HEK293 (cell line): ENCODE measurements at regions not wholly inside any gene's neighbourhood (a gene's known extent, or its start where the extent isn't known, plus 50 kb on each side); places are given as distances from the start of the nearest gene placed in this dataset.

Experiments
- CTCF ChIA-PET: fragments of 350-600 bp; formaldehyde crosslinking; extraction: SDS; loops from one replicate; lab custom pipeline; 2021; ENCODE audit warnings: antibody characterized with exemption; lab: Yijun Ruan, JAX
- POLR2A ChIA-PET: fragments of 300-600 bp; formaldehyde crosslinking; extraction: SDS; loops from one replicate; lab custom pipeline; 2020; ENCODE audit warnings: antibody characterized with exemption, inconsistent platforms; lab: Yijun Ruan, JAX
- H3K27ac ChIP-seq: fragments of 200-500 bp; sonication (Bioruptor generic); 2 replicates; pipeline ENCODE4 v1.5.1; 2014; ENCODE audit warnings: low read depth, low read length, control low read depth, inconsistent platforms; ENCODE audit errors: extremely low read depth
- H3K36me3 ChIP-seq, 2 experiments: fragments of 200-500 bp in 1 of 2; sonication (Bioruptor generic) in 1 of 2; 1 replicate in 1 of 2; 2 replicates in 1 of 2; pipeline ENCODE4 v1.5.1; 2014 to 2017; ENCODE audit warnings: inconsistent platforms in 2 of 2, low read length in 2 of 2; ENCODE audit not compliant: control insufficient read depth in 2 of 2, insufficient read depth in 1 of 2
- H3K4me1 ChIP-seq: fragments of 200-500 bp; sonication (Bioruptor generic); 2 replicates; pipeline ENCODE4 v1.5.1; 2014; ENCODE audit warnings: mild to moderate bottlenecking, low read length, inconsistent platforms; ENCODE audit not compliant: control insufficient read depth, insufficient read depth
- H3K4me3 ChIP-seq: 2 replicates; pipeline ENCODE4 v1.5.1; 2011; ENCODE audit warnings: low read depth, mild to moderate bottlenecking, control low read depth, low read length, moderate library complexity
- H3K9me3 ChIP-seq: fragments of 200-500 bp; sonication (Bioruptor generic); 2 replicates; pipeline ENCODE4 v1.5.1; 2014; ENCODE audit warnings: low read depth, low read length, inconsistent platforms; ENCODE audit not compliant: control insufficient read depth, insufficient read depth
- HOXC10 ChIP-seq: sonication (generic); formaldehyde crosslinking; IDR thresholded peaks from 2 replicates; pipeline ENCODE4 v1.8.1; 2023; ENCODE audit warnings: mild to moderate bottlenecking, missing genetic modification reagents
- MZF1 ChIP-seq: fragments of 450-650 bp; formaldehyde crosslinking; IDR thresholded peaks from 2 replicates; pipeline ENCODE4 v1.5.1; 2017; ENCODE audit warnings: missing biosample characterization, missing genetic modification characterization, borderline replicate concordance
- PRDM10 ChIP-seq: fragments of 450-650 bp; formaldehyde crosslinking; IDR thresholded peaks from 2 replicates; pipeline ENCODE4 v1.5.1; 2016; ENCODE audit warnings: missing biosample characterization, missing genetic modification characterization
- SP2 ChIP-seq: fragments of 450-650 bp; formaldehyde crosslinking; IDR thresholded peaks from 2 replicates; pipeline ENCODE4 v1.5.1; 2016; ENCODE audit warnings: missing biosample characterization, missing genetic modification characterization
- ZBTB20 ChIP-seq: fragments of 450-650 bp; formaldehyde crosslinking; IDR thresholded peaks from 2 replicates; pipeline ENCODE4 v1.5.1; 2016; ENCODE audit warnings: missing biosample characterization, missing genetic modification characterization
- ZFP3 ChIP-seq: fragments of 450-650 bp; formaldehyde crosslinking; IDR thresholded peaks from 2 replicates; pipeline ENCODE4 v1.5.1; 2016; ENCODE audit warnings: low read depth, missing biosample characterization, missing genetic modification characterization
- ZNF114 ChIP-seq: fragments of 450-650 bp; formaldehyde crosslinking; IDR thresholded peaks from 2 replicates; pipeline ENCODE4 v1.5.0; 2017; ENCODE audit warnings: missing biosample characterization, missing genetic modification characterization
- ZNF138 ChIP-seq: fragments of 450-650 bp; formaldehyde crosslinking; IDR thresholded peaks from 2 replicates; pipeline ENCODE4 v1.5.1; 2016; ENCODE audit warnings: missing biosample characterization, missing genetic modification characterization, borderline replicate concordance
- ZNF16 ChIP-seq: fragments of 450-650 bp; formaldehyde crosslinking; IDR thresholded peaks from 2 replicates; pipeline ENCODE4 v1.5.1; 2016; ENCODE audit warnings: low read depth, missing biosample characterization, missing genetic modification characterization
- ZNF341 ChIP-seq: fragments of 450-650 bp; formaldehyde crosslinking; IDR thresholded peaks from 2 replicates; pipeline ENCODE4; 2016; ENCODE audit warnings: low read depth, missing biosample characterization, missing genetic modification characterization
- ZNF362 ChIP-seq: fragments of 450-650 bp; formaldehyde crosslinking; IDR thresholded peaks from 2 replicates; pipeline ENCODE4 v1.5.1; 2016; ENCODE audit warnings: missing biosample characterization, missing genetic modification characterization
- ZNF416 ChIP-seq: fragments of 450-650 bp; formaldehyde crosslinking; IDR thresholded peaks from 2 replicates; pipeline ENCODE4 v1.5.1; 2016; ENCODE audit warnings: missing biosample characterization, missing genetic modification characterization
- ZNF423 ChIP-seq: fragments of 450-650 bp; formaldehyde crosslinking; IDR thresholded peaks from 2 replicates; pipeline ENCODE4 v1.5.1; 2016; ENCODE audit warnings: missing biosample characterization, missing genetic modification characterization
- ZNF560 ChIP-seq: fragments of 450-650 bp; formaldehyde crosslinking; IDR thresholded peaks from 2 replicates; pipeline ENCODE4 v1.5.1; 2017; ENCODE audit warnings: missing biosample characterization, missing genetic modification characterization, borderline replicate concordance
- ZNF670 ChIP-seq: fragments of 450-650 bp; formaldehyde crosslinking; IDR thresholded peaks from 2 replicates; pipeline ENCODE4 v1.5.1; 2016; ENCODE audit warnings: missing biosample characterization, missing genetic modification characterization, low read depth
- ZNF830 ChIP-seq: fragments of 450-650 bp; IDR thresholded peaks from 2 replicates; pipeline ENCODE4 v1.5.0; 2018; ENCODE audit warnings: missing biosample characterization, missing genetic modification characterization, low read depth, mild to moderate bottlenecking, moderate library complexity
- ZNF837 ChIP-seq: fragments of 450-650 bp; formaldehyde crosslinking; IDR thresholded peaks from 2 replicates; pipeline ENCODE4 v1.5.1; 2016; ENCODE audit warnings: missing biosample characterization, missing genetic modification characterization
- TF ChIP-seq, protein P1 (sequence below): fragments of 450-650 bp; formaldehyde crosslinking; IDR thresholded peaks from 2 replicates; pipeline ENCODE4 v1.5.1; 2017; ENCODE audit warnings: missing biosample characterization, missing genetic modification characterization
- TF ChIP-seq, protein P2 (sequence below): fragments of 450-650 bp; formaldehyde crosslinking; IDR thresholded peaks from 2 replicates; pipeline ENCODE4 v1.5.1; 2016; ENCODE audit warnings: missing biosample characterization, missing genetic modification characterization, borderline replicate concordance
- TF ChIP-seq, protein P3 (sequence below): fragments of 450-650 bp; formaldehyde crosslinking; IDR thresholded peaks from 2 replicates; pipeline ENCODE4 v1.5.1; 2016; ENCODE audit warnings: missing biosample characterization, missing genetic modification characterization, borderline replicate concordance

DNA sequence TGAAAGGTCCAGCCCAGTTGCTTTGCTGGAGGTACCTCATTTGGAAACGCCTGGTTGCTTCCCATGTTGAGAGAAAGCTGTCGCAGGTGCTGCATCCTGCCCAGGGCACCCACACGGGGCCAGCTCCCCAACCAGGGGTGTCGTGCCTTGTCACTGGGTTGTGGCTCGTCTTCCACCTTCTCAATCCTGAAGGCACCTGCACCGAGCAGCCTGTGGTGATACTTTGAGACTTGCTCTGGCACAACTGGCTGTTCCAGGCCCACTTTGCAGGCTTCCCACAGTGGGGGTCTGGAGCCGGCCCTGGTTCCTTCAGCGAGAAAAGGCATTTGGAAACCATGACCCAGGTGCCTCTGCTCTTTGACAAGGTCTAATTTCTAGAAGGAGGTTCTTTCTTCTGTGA lies 197.3 kb upstream of the PPP2R2D start:
- Histone ChIP-seq H3K4me3 (no peak overlapping the region), H3K9me3 (no peaks in the 10 kb centered on the region; the same call in 1 of the 2 replicates), H3K27ac (no peak overlapping the region), H3K36me3 (no peaks in the 10 kb centered on the region), H3K4me1 (no peaks in the 10 kb centered on the region)
- CTCF ChIA-PET = no interaction called here
- POLR2A ChIA-PET = no interaction called here
- TF ChIP-seq ZBTB20 (tag by site-specific recombination) (no peak), ZNF837 (tag by site-specific recombination) (no peak), MZF1 (no peak), ZNF416 (no peak), ZFP3 (tag by site-specific recombination) (no peak), ZNF830 (tag by site-specific recombination) (no peak)

- CTCF ChIA-PET = no interaction called here
- Histone ChIP-seq H3K4me3 (no peak overlapping the region), H3K36me3 (no peaks in the 10 kb centered on the region), H3K4me1 (no peaks in the 10 kb centered on the region), H3K9me3 (no peaks in the 10 kb centered on the region; the same call in 1 of the 2 replicates), H3K27ac (no peak overlapping the region)
- TF ChIP-seq, protein P1, sequence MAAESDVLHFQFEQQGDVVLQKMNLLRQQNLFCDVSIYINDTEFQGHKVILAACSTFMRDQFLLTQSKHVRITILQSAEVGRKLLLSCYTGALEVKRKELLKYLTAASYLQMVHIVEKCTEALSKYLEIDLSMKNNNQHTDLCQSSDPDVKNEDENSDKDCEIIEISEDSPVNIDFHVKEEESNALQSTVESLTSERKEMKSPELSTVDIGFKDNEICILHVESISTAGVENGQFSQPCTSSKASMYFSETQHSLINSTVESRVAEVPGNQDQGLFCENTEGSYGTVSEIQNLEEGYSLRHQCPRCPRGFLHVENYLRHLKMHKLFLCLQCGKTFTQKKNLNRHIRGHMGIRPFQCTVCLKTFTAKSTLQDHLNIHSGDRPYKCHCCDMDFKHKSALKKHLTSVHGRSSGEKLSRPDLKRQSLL = no peak
- no peak for TF ChIP-seq ZNF341 (tag by site-specific recombination)
- TF ChIP-seq ZNF670 (tag by site-specific recombination) = no peak
- TF ChIP-seq, protein P2, sequence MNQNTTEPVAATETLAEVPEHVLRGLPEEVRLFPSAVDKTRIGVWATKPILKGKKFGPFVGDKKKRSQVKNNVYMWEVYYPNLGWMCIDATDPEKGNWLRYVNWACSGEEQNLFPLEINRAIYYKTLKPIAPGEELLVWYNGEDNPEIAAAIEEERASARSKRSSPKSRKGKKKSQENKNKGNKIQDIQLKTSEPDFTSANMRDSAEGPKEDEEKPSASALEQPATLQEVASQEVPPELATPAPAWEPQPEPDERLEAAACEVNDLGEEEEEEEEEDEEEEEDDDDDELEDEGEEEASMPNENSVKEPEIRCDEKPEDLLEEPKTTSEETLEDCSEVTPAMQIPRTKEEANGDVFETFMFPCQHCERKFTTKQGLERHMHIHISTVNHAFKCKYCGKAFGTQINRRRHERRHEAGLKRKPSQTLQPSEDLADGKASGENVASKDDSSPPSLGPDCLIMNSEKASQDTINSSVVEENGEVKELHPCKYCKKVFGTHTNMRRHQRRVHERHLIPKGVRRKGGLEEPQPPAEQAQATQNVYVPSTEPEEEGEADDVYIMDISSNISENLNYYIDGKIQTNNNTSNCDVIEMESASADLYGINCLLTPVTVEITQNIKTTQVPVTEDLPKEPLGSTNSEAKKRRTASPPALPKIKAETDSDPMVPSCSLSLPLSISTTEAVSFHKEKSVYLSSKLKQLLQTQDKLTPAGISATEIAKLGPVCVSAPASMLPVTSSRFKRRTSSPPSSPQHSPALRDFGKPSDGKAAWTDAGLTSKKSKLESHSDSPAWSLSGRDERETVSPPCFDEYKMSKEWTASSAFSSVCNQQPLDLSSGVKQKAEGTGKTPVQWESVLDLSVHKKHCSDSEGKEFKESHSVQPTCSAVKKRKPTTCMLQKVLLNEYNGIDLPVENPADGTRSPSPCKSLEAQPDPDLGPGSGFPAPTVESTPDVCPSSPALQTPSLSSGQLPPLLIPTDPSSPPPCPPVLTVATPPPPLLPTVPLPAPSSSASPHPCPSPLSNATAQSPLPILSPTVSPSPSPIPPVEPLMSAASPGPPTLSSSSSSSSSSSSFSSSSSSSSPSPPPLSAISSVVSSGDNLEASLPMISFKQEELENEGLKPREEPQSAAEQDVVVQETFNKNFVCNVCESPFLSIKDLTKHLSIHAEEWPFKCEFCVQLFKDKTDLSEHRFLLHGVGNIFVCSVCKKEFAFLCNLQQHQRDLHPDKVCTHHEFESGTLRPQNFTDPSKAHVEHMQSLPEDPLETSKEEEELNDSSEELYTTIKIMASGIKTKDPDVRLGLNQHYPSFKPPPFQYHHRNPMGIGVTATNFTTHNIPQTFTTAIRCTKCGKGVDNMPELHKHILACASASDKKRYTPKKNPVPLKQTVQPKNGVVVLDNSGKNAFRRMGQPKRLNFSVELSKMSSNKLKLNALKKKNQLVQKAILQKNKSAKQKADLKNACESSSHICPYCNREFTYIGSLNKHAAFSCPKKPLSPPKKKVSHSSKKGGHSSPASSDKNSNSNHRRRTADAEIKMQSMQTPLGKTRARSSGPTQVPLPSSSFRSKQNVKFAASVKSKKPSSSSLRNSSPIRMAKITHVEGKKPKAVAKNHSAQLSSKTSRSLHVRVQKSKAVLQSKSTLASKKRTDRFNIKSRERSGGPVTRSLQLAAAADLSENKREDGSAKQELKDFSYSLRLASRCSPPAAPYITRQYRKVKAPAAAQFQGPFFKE = no peak
- TF ChIP-seq ZNF560 (tag by site-specific recombination) = no peak
- no peak for TF ChIP-seq SP2 (tag by site-specific recombination)
- no peak for TF ChIP-seq HOXC10
- no peak for TF ChIP-seq ZNF423 (tag by site-specific recombination)
- POLR2A ChIA-PET = no interaction called here
Observed at GRCh38 chr10:131703941-131704340, 196.9 kb upstream of the PPP2R2D start.

GRCh38 chr10:131706476-131706875 lies 194.3 kb upstream of the PPP2R2D start:
- ChIA-PET CTCF (no interaction called here), POLR2A (no interaction called here)
- no peak overlapping the region for H3K27ac ChIP-seq
- H3K36me3 ChIP-seq = no peaks in the 10 kb centered on the region
- no peaks in the 10 kb centered on the region for H3K4me1 ChIP-seq
- H3K4me3 ChIP-seq = no peak overlapping the region
- H3K9me3 ChIP-seq = no peaks in the 10 kb centered on the region; the same call in 1 of the 2 replicates
- TF ChIP-seq ZNF114 (tag by site-specific recombination) (no peak), ZNF138 (tag by site-specific recombination) (no peak), PRDM10 (no peak), ZNF16 (tag by site-specific recombination) (no peak), ZNF362 (tag by site-specific recombination) (no peak), ZNF670 (tag by site-specific recombination) (no peak)
- TF ChIP-seq, protein P3, sequence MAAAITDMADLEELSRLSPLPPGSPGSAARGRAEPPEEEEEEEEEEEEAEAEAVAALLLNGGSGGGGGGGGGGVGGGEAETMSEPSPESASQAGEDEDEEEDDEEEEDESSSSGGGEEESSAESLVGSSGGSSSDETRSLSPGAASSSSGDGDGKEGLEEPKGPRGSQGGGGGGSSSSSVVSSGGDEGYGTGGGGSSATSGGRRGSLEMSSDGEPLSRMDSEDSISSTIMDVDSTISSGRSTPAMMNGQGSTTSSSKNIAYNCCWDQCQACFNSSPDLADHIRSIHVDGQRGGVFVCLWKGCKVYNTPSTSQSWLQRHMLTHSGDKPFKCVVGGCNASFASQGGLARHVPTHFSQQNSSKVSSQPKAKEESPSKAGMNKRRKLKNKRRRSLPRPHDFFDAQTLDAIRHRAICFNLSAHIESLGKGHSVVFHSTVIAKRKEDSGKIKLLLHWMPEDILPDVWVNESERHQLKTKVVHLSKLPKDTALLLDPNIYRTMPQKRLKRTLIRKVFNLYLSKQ = no peak
